ENCODE measurements at regions not wholly inside any gene's neighbourhood (a gene's known extent, or its start where the extent isn't known, plus 50 kb on each side); places are given as distances from the start of the nearest gene placed in this dataset.

DNA sequence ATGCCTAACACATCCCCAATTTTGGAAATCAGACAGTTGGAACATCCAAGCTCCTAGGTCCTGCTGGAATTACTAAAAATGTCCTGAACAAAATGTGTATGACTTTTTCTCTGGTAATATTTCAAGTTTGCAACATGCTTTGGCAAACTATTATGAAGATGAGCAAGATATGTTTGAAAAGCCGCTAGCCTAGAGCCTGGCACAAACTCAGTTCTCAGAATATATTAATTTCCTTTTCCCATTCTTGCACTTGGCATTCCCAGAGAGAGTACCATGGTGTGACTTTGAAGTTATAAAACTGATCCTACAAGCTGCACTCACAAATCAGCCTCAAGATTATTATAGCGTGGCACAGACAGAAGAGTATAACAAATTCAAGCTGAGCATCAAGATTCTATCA lies 1031.1 kb downstream of the NTRK3 start:
- no peak for DNase-seq

GRCh38 chr15:87224404-87224803 lies 1032.1 kb downstream of the NTRK3 start:
- DNase-seq, result no peak

GRCh38 chr15:87219650-87220615 lies 1036.6 kb downstream of the NTRK3 start:
- DNase-seq, result no peak

- DNase-seq, result no peak
These were observed 1041.4 kb downstream of the NTRK3 start for GRCh38 chr15:87215100-87215499.

GRCh38 chr15:87213626-87214025 lies 1042.9 kb downstream of the NTRK3 start:
- DNase-seq, result no peak

DNA sequence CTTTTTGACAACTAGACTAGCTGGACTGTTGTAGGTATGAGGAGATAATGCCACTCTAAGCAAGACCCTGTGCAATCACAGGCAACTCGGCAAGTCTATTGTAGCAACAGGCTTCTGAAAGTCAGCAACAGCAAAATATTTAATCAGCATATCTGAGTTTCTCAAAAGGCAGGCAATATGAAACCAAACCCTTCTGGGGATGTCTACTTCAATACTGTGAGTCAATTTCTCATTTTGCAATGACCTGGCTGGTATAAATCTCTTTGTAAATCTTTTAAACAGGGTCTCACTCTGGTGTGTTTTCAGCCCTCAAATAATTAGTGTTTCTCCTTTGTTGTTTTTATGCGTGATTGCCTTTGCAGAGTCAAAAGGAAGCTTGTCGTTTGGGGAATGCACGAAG lies 1044.5 kb downstream of the NTRK3 start:
- no peak for DNase-seq

GRCh38 chr15:87211547-87211946 lies 1045.0 kb downstream of the NTRK3 start:
- no peak for DNase-seq

GRCh38 chr15:87209891-87210689 lies 1046.4 kb downstream of the NTRK3 start:
- DNase-seq, result no peak

DNA sequence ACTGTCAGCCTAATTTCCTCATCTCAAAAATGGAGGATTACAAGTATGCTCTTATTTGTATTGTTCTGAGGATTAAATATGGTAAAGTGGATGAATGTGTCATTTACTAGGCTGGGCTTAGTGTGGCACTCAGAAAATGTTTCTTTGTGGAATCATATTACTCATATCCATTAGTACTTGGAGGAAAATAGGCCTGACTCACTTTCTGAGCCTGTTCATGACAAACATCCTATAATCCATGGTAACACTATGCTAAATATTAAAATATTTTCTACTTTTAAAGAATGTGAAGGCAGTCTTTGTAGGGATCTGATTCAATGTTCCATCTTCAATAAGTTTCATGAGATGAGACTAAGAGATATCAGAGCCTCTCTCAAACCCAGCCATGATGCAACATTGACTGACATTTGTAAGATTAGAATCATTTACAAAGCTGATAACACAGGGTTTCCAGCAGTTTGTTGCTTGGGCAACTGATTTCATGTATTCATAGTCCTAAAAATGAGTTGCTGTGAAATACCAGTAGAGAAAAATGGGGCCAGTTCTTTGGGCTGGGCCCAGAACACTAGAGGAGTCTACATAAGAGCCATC lies 1048.5 kb downstream of the NTRK3 start:
- no peak for DNase-seq

DNA sequence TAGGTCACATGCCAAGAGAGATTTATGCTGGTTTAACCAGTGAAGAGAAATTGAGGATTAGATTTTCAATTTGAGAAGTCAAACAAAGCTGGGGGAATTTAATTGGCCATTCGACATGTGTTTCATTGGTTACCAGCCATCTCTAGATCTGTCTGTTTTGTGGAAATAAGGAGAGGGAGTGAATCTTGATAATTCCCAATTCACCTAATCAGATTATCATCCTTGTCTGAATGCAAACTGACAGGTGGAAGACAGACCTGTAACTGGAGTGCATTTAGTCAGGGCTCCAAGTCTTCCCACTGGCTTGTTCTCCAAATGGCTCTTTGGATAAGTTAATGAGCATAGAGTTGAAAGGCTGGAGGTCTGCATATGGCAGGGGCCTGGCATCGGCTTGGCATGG lies 1049.3 kb downstream of the NTRK3 start:
- no peak for DNase-seq

- DNase-seq, result no peak
These were observed 1054.6 kb downstream of the NTRK3 start for GRCh38 chr15:87201986-87202385.

DNA sequence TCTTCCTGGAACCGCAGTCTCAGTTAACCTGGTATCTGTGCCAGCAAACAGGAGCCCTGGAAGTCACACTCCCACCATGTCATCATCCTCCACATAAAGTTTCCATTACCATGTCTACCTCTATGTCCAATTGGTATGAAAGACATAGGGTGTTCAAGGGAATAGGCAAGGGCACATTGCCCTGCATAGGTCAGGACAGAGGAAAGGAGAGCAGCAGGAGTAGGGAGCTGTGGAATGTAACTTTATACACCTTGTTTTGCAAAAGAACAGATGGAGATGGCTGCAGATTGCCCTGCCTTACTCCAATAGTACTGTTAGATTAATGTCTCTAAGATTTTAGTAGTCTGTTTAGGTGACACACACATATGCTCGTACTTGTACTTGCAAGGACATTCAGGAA lies 1056.4 kb downstream of the NTRK3 start:
- no peak for DNase-seq

- DNase-seq, result no peak
These were observed 1058.6 kb downstream of the NTRK3 start for GRCh38 chr15:87197981-87198380.

GRCh38 chr15:87196498-87196897 lies 1060.0 kb downstream of the NTRK3 start:
- DNase-seq, result no peak

DNA sequence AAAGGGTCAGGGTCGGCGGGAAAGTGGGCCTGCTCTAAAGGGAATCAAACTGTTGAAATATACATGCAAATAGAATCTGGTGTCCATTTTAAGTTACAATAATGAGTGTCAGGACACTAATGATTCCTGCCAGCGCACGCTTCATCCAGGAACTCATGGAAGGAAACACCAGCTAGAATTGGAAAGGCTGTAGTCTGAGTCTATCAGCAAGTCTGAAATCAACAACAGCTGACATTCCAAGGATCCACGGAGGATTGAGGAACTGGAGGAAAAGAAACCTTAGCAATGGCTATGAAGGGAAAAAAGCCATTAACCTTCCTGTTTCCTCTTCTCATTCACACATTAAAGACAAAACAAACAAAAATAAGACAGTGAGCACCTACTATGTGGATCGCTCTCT lies 1063.1 kb downstream of the NTRK3 start:
- no peak for DNase-seq

GRCh38 chr15:87167706-87168105 lies 1088.0 kb downstream of the AGBL1 start:
- DNase-seq, result no peak

DNA sequence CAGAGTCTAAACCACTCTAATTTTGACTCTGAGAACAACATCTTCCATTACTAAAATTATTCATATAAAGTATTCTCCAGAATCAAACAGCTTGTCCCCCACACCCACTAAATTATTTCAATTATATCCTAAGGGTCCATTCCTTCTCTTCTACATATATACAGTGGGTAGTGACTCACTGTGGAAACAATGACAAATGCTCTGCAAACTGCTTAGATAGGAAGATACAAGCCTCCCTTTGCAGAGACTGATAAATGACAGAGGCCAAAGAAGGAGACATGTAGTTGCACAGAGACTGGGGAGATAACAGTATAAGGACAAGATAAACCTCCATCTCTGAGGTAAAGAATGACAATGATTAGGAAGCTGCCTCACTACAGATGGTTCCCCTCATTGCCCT lies 1087.4 kb downstream of the AGBL1 start:
- DNase-seq, result no peak

DNA sequence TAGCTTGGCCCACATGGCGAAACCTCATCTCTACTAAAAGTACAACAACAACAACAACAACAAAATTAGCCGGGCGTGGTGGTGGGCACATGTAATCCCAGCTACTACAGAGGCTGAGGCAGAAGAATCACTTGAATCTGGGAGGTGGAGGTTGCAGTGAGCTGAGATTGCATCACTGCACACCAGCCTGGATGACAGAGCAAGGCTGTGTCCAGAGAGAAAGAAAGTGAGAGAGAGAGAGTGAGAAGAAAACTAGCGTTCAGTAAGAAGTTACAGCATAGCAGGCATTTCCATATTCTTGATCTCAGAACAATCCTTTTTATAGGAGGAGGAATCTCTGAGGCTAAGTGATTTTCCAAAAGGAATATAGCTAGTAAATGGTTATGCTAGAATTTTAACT lies 1076.1 kb downstream of the AGBL1 start:
- DNase-seq, result no peak

DNA sequence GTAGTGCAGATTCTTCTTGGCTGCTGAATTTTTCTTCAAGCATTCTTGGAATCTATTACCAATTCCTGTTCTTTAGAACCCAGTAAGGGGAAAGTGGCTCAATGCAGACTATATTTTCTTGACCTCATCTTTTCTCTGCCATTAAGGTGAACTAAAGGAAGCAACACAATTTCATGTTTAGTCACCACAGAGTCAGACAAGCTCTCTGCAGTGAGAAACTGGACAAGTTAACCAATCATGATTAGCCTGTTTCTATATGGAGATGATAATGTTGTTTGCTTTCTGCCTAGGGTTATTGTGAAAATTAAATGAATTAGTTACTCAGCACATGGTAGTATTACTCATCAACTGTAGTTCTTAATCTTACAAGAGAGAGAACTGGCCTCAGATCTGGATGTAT lies 1075.1 kb downstream of the AGBL1 start:
- DNase-seq, result no peak

DNA sequence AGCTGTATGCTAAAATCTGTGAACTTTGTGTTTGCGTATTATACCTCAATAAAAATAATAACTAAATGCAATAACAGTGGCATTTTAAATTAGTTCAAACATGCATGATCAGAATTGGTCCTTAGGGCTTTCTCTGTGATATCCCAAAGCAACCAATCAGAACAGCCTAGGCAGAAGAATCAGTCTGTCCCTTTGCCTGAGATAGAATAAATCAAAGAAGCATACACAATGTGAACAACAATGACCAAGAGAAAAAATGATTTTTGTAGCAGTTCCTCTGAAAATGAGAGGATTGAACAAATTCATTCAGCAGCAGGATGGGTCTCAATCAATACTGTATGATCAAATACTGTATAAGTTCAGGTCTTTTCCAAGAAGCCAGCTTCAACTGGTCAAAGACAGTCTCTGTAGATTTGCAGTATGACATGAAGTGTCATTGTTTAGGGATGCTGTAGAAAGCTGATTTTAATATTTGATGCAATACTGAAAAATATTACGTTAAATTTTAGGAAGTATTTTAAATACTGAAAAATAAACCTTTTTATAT lies 1071.6 kb downstream of the AGBL1 start:
- no peak for DNase-seq

DNA sequence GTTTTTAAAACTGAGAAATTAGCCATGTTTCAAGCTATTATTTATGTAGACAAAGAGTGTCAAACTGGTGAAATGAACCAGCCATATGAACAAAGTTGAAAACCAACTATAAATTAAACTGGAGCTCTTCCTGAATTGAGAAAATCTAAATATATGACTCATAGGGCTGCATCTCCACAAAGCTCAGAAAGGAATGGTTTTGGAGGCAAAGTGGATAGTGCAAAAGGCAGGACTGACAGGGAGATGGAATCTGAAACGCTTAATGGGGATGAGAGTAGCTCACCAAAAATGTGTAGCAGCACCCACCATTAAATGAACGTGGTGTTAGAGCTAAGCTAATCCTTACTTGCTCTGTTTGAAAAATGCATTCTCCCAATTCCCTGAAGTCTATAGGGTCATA lies 1066.0 kb downstream of the AGBL1 start:
- no peak for DNase-seq

GRCh38 chr15:87144775-87145174 lies 1065.1 kb downstream of the AGBL1 start:
- no peak for DNase-seq

GRCh38 chr15:87142096-87142495 lies 1062.4 kb downstream of the AGBL1 start:
- no peak for DNase-seq

Data from stimulated activated CD8-positive, alpha-beta memory T cell treated with anti-CD3 and anti-CD28 coated beads, Interleukin-4, amount 100 ng/mL, for 48 hours (primary cell).